Lower lobe of right lung (tissue), 2 donors: ENCODE measurements at regions not wholly inside any gene's neighbourhood (a gene's known extent, or its start where the extent isn't known, plus 50 kb on each side); places are given as distances from the start of the nearest gene placed in this dataset.

Experiments
- ATAC-seq, 2 donors: fragments of 200-7000 bp; cut with Tn5 transposase; one replicate each; pipeline ENCODE4 v1.9.1; 2020 to 2022; ENCODE audit warnings: mild to moderate bottlenecking in 2 of 2, moderate library complexity in 2 of 2
- DNase-seq: peaks from one replicate; pipeline ENCODE4 v3.0.0-alpha.2; 2020
- H3K27ac ChIP-seq: fragments of 200-600 bp; one replicate; pipeline ENCODE4 v1.8.0; 2022
- H3K27me3 ChIP-seq: fragments of 200-600 bp; one replicate; pipeline ENCODE4 v1.8.0; 2022; ENCODE audit warnings: low read depth
- H3K36me3 ChIP-seq: fragments of 200-600 bp; one replicate; pipeline ENCODE4 v1.8.0; 2022; ENCODE audit warnings: mild to moderate bottlenecking
- H3K4me1 ChIP-seq: fragments of 200-600 bp; one replicate; pipeline ENCODE4 v1.8.0; 2022
- H3K4me3 ChIP-seq: fragments of 200-600 bp; one replicate; pipeline ENCODE4 v1.8.0; 2022; ENCODE audit warnings: mild to moderate bottlenecking
- H3K9me3 ChIP-seq: fragments of 200-600 bp; one replicate; pipeline ENCODE4 v1.8.0; 2022
- intact Hi-C: fragments of 100-400 bp; cut with DNase I; formaldehyde crosslinking; loops from one replicate; pipeline ENCODE4 v1.11.0; 2022
- TF ChIP-seq, protein P1 (sequence below): fragments of 200-600 bp; IDR thresholded peaks from one replicate; pipeline ENCODE4 v1.8.0; 2022; ENCODE audit warnings: antibody characterized with exemption, mild to moderate bottlenecking
- donor health status: DM: no; HTN: yes; CAD: no; lungs with severe emphysema.

DNA sequence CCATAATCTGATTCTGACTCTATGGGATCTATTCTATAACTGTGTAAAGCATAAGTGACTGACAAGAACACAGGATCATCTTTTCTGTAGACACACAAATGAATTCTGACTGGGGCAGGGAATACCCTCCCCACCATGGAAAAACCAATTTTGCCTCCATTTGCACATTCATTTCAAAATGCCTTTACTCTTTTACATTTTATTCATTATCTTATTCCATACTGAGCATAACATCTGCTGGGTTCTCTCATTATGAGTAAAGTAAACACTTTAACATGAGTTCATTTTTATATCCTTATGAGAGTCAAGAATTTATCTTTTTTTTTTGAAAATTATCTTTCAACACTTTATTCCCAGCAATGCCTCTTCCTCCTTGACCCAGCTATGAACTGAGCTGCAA is 163.5 kb downstream of the RNF152 start:
- no peaks in the 10 kb centered on the region for H3K36me3 ChIP-seq
- no peaks in the 10 kb centered on the region for H3K27me3 ChIP-seq
- intact Hi-C loops: no loop called here
- TF ChIP-seq, protein P1, sequence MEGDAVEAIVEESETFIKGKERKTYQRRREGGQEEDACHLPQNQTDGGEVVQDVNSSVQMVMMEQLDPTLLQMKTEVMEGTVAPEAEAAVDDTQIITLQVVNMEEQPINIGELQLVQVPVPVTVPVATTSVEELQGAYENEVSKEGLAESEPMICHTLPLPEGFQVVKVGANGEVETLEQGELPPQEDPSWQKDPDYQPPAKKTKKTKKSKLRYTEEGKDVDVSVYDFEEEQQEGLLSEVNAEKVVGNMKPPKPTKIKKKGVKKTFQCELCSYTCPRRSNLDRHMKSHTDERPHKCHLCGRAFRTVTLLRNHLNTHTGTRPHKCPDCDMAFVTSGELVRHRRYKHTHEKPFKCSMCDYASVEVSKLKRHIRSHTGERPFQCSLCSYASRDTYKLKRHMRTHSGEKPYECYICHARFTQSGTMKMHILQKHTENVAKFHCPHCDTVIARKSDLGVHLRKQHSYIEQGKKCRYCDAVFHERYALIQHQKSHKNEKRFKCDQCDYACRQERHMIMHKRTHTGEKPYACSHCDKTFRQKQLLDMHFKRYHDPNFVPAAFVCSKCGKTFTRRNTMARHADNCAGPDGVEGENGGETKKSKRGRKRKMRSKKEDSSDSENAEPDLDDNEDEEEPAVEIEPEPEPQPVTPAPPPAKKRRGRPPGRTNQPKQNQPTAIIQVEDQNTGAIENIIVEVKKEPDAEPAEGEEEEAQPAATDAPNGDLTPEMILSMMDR: no peak
- H3K9me3 ChIP-seq: no peaks in the 10 kb centered on the region
- H3K27ac ChIP-seq: no peak overlapping the region
- ATAC-seq (no peak), DNase-seq (no peak)
- H3K4me3 ChIP-seq: no peak overlapping the region
- H3K4me1 ChIP-seq: peaks cover 19% of the 10 kb centered on the region

DNA sequence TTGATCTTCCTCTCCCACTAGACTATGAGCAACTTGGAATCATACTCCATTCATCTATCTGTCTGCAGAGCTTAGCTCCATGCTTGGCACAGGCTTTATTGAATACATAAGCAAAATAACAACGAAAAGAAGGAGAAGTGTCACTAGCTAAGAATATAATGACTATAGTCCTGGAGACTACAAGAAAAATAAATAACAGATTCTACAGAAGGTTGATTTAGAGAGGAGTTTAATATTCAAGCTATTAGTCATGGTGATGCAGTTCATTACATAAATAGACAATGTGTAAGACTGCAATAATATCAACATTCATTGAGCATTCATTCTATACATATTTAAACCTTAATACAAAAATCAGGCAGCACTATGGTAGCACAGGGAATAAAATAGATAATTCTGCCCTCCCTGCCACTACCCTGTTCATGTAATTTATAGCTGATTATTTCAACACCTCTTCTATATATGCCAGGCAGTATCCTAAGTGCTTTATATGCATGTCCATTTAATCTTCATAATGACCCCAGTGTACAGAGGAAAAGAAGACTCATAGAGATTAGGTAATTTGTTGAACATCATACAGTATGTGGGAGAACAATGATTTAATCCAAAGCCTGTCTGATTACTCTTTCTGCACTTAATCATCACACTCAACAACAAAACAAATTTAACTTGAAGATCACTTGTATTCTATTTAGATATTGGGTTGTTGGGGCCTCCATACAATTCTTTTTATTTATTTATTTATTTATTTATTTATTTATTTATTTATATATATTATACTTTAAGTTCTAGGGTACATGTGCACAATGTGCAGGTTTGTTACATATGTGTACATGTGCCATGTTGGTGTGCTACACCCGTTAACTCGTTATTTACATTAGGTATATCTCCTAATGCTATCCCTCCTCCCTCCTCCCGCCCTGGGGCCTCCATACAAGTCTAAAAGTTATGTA is 165.3 kb downstream of the RNF152 start:
- Histone ChIP-seq H3K9me3 (no peaks in the 10 kb centered on the region), H3K4me1 (peaks cover 4% of the 10 kb centered on the region), H3K4me3 (no peak overlapping the region), H3K36me3 (no peaks in the 10 kb centered on the region), H3K27me3 (no peaks in the 10 kb centered on the region), H3K27ac (no peak overlapping the region)
- ATAC-seq (no peak), DNase-seq (no peak)
- intact Hi-C loops: no loop called here
- TF ChIP-seq, protein P1: no peak

DNA sequence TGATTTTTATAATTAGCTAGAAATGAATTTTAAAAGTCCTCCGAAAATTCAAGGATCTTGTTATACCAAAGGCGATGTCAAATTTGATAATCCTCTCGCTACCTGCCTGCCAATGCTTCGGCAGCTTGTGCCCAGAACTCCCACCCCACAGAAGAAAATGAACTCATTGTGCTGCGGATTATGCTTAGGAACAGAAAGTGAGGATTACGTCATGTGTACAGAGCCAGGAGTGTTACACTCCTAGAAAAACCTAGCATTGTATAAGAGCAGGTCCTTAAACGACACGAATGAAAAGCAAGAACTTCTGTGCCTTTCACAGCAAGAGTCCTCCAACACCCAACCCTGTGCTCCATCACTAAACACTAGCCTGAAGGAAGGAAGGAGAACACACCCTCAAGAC is 168.3 kb downstream of the RNF152 start:
- Histone ChIP-seq H3K27ac (no peak overlapping the region), H3K27me3 (no peaks in the 10 kb centered on the region), H3K4me3 (no peak overlapping the region), H3K4me1 (no peaks in the 10 kb centered on the region), H3K36me3 (no peaks in the 10 kb centered on the region), H3K9me3 (no peaks in the 10 kb centered on the region)
- ATAC-seq (no peak), DNase-seq (no peak)
- intact Hi-C loops: no loop called here
- TF ChIP-seq, protein P1: no peak

DNA sequence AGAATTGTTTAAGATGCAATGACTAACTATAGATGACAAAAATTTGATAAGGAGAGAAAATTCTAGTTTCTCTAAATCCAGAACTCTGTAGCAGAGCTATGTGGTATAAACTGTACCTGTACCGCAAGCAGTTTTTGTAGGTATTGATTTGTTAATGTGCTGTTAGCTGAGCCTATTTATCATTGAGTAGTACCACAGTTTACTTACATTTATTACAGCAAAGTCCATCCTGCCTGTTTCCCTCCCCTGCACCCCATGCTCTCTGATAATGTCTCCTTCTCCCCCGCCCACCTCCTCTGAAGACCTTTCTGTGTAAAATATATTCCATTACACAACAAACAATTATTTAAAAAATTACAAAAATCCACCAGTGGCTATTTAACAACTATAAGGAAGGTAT is 170.6 kb downstream of the RNF152 start:
- DNase-seq (no peak), ATAC-seq (no peak)
- H3K27ac ChIP-seq: no peak overlapping the region
- H3K27me3 ChIP-seq: no peaks in the 10 kb centered on the region
- H3K4me3 ChIP-seq: no peak overlapping the region
- H3K9me3 ChIP-seq: no peaks in the 10 kb centered on the region
- intact Hi-C loops: no loop called here
- no peaks in the 10 kb centered on the region for H3K36me3 ChIP-seq
- TF ChIP-seq, protein P1: no peak
- no peaks in the 10 kb centered on the region for H3K4me1 ChIP-seq

DNA sequence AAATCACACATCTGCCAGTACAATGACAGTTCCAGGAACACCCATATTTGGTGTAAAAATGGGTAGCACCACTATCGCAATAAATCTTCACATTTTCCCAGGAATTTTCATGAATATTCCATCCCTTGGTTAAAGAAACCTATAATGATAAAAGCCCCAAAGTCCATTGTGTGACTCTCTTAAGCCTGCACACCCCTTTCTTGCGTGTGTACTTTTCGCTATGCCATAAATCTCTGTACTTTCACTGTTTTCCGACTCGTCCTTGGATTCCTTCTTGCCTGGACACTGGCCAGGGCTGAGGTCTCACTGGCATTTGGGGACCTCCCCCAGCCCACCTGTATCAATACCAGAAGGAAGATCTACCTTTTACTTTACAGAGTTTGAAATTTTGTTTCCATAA is 172.3 kb downstream of the RNF152 start:
- H3K4me1 ChIP-seq: no peaks in the 10 kb centered on the region
- TF ChIP-seq, protein P1: no peak
- intact Hi-C loops: no loop called here

More for the DNA sequence above, 172.3 kb downstream of the RNF152 start:
- Histone ChIP-seq H3K4me3 (no peak overlapping the region), H3K9me3 (no peaks in the 10 kb centered on the region), H3K27ac (no peak overlapping the region), H3K36me3 (no peaks in the 10 kb centered on the region), H3K27me3 (no peaks in the 10 kb centered on the region)
- DNase-seq (no peak), ATAC-seq (no peak)
